Activated T-helper 2 cell treated with anti-CD3 and anti-CD28 coated beads, Interferon-gamma antibody, Interleukin-2, Interleukin-4, amounts not matched to agents 10 μg/mL and 5 μg/mL and 100 μg/mL, durations not matched to agents 14 hours and 24 hours and 36 hours (primary cell): ENCODE measurements at regions not wholly inside any gene's neighbourhood (a gene's known extent, or its start where the extent isn't known, plus 50 kb on each side); places are given as distances from the start of the nearest gene placed in this dataset.

Experiments used
- DNase-seq: peaks from one replicate; pipeline ENCODE4 v3.0.0; 2021; ENCODE audit warnings: low spot score
- H3K27ac Mint-ChIP-seq: one replicate; pipeline ENCODE4 v1.8.0; 2021; ENCODE audit warnings: mixed read lengths
- H3K27me3 Mint-ChIP-seq: one replicate; pipeline ENCODE4 v1.8.0; 2021; ENCODE audit warnings: low read depth, mixed read lengths
- H3K36me3 Mint-ChIP-seq: one replicate; pipeline ENCODE4 v1.8.0; 2021; ENCODE audit warnings: low read depth, mixed read lengths
- H3K4me1 Mint-ChIP-seq: one replicate; pipeline ENCODE4 v1.8.0; 2021; ENCODE audit warnings: low read depth, mixed read lengths
- H3K4me3 Mint-ChIP-seq: one replicate; pipeline ENCODE4 v1.8.0; 2021; ENCODE audit warnings: low read depth, mild to moderate bottlenecking, moderate library complexity, mixed read lengths
- H3K9me3 Mint-ChIP-seq: one replicate; pipeline ENCODE4 v1.8.0; 2021; ENCODE audit warnings: mixed read lengths
- intact Hi-C: fragments of 100-400 bp; cut with micrococcal nuclease; formaldehyde crosslinking; loops from one replicate; pipeline ENCODE4 v1.15.1; 2023

DNA sequence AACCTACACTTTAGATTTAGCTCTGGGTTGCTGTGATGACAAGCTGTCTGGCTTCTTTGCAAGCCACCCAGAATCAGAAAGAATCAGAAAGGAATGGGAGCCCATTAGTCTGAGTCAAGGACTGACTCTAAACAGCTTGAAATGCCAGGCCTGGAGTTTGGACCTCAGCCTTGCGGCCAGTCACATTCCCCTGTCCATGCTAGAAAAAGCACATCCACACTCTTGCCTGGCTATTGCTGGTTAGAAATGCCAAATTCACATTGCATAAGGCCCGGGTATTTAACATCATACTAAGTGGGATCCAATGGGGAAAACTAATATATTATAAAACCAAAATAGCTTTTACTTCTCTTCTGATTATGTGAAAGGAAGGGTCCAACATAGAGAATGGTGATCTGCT lies 756.8 kb upstream of the KLHL29 start:
- Mint-ChIP-seq H3K4me1 (no peaks in the 10 kb centered on the region), H3K36me3 (no peaks in the 10 kb centered on the region), H3K4me3 (no peak overlapping the region), H3K27ac (no peak overlapping the region), H3K27me3 (no peaks in the 10 kb centered on the region), H3K9me3 (peaks cover 14% of the 10 kb centered on the region)
- intact Hi-C loops = no loop called here
- no peak for DNase-seq

DNA sequence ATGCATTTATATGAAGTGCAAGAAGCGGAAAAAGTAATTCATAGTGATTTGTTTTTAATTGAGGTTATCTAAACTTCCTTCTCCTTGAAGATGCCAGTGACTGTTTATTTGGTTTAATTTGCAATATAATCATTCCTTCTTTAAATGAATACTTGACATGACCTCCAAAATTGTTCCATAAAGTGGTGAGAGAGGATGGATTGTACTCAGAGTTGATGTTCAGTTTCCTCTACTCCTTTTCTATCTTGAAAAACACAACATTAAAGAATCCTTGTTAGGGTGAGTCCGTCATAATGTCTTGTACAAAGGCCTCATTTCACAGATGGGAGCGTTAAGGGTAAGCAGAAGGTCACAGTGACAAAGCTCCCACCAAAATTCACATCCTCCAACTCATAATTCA lies 756.1 kb upstream of the KLHL29 start:
- no peak for DNase-seq
- Mint-ChIP-seq H3K4me3 (no peak overlapping the region), H3K27ac (no peak overlapping the region), H3K36me3 (no peaks in the 10 kb centered on the region), H3K9me3 (peaks cover 14% of the 10 kb centered on the region), H3K4me1 (no peaks in the 10 kb centered on the region), H3K27me3 (no peaks in the 10 kb centered on the region)
- intact Hi-C loops = no loop called here

DNA sequence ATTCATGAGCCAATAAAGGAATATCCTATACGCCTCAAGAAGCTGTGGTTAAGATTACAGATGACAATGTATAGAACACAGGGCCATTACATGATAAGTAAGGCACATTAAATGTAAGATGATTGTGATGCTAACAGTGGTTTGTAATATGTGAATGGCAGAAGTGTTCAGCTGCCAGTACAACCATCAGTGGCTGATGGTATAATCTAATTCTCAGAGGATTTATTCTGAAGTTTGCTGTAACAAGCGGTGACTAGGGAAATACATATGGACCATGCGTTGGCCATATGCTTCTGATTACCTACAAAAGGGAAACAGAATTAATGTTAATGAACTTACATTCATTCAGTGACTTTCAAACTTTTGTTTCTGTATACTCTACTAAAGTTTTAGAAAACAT lies 750.8 kb upstream of the KLHL29 start:
- H3K36me3 Mint-ChIP-seq = no peaks in the 10 kb centered on the region
- intact Hi-C loops = no loop called here
- no peak for DNase-seq
- H3K4me3 Mint-ChIP-seq = no peak overlapping the region
- H3K27me3 Mint-ChIP-seq = no peaks in the 10 kb centered on the region
- H3K27ac Mint-ChIP-seq = no peak overlapping the region
- peaks cover 4% of the 10 kb centered on the region for H3K9me3 Mint-ChIP-seq
- no peaks in the 10 kb centered on the region for H3K4me1 Mint-ChIP-seq

DNA sequence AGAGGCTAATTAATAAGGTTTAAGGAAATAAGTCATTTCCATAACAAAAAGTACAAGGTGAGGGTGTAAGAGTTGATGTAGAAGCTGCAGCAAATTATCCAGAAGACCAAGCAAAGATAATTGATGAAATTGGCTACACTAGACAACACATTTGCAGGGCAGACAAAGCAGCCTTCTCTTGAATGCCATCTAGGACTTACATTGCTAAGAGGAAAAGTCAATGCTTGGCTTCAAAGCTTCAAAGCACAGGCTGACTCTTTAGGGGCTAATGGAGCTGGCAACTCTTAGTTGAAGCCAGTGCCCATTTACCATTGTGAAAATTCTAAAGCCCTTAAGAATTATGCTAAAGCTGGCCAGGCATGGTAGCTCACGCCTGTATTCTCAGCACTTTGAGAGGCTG lies 728.6 kb upstream of the KLHL29 start:
- H3K36me3 Mint-ChIP-seq = no peaks in the 10 kb centered on the region
- no peak overlapping the region for H3K27ac Mint-ChIP-seq
- peaks cover 13% of the 10 kb centered on the region for H3K9me3 Mint-ChIP-seq
- no peak for DNase-seq
- H3K4me3 Mint-ChIP-seq = no peak overlapping the region
- intact Hi-C loops = no loop called here
- no peaks in the 10 kb centered on the region for H3K4me1 Mint-ChIP-seq
- H3K27me3 Mint-ChIP-seq = no peaks in the 10 kb centered on the region

DNA sequence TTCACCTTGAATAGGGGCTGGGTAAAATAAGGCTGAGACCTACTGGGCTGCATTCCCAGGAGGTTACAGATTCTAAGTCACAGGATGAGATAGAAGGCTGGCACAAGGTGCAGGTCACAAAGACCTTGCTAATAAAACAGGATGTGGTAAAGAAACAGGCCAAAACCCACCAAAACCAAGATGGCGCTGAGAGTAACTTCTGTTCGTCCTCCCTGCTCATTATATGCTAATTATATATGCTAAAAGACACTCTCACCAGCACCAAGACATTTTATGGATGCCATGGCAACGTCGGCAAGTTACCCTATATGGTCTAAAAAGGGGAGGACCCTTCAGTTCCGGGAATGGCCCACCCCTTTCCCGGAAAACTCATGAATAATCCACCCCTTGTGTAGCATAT lies 711.5 kb upstream of the KLHL29 start:
- no peak for DNase-seq
- H3K4me3 Mint-ChIP-seq = no peak overlapping the region
- no peaks in the 10 kb centered on the region for H3K27me3 Mint-ChIP-seq
- no peaks in the 10 kb centered on the region for H3K4me1 Mint-ChIP-seq
- no peak overlapping the region for H3K27ac Mint-ChIP-seq
- intact Hi-C loops = no loop called here
- H3K36me3 Mint-ChIP-seq = no peaks in the 10 kb centered on the region
- no peaks in the 10 kb centered on the region for H3K9me3 Mint-ChIP-seq

DNA sequence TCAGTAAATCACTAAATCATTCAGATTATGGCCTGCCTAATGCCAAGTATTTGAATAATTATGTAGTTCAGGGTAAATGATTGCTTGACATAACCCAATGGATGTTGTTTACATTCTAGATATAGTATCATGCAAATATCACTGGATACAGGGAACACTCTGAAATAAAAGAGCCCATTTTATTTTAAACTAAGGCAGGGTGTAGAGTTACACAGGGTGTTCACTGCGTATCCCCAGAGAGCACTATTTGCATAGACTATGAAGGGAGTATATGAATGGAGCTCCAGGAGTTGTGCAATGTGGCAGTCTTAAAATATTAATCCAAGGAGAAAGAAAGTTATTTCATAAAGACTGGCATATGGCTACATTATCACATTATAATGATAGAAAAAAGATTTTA lies 701.1 kb upstream of the KLHL29 start:
- intact Hi-C loops = no loop called here
- H3K4me1 Mint-ChIP-seq = no peaks in the 10 kb centered on the region
- H3K27ac Mint-ChIP-seq = no peak overlapping the region
- no peak overlapping the region for H3K4me3 Mint-ChIP-seq
- no peaks in the 10 kb centered on the region for H3K9me3 Mint-ChIP-seq
- H3K36me3 Mint-ChIP-seq = no peaks in the 10 kb centered on the region
- DNase-seq = no peak
- no peaks in the 10 kb centered on the region for H3K27me3 Mint-ChIP-seq

DNA sequence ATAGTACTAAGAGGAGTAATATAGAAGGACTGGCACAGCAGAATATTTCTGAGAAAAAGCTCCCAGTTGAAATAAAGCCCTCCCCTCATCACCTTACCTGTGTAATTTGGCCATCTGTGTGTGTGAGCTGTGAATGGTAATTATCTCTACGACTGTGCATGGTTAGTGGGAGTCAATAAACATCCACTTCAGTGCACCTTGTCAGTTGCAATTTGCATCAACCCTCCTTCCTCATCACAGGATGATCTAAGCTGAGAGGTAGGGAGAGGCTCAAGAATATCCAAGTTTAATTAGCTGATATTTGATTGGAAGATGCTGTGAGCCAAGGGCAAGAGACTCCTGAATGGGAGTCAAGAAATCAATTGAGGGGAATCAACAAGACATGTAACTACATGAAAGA lies 694.9 kb upstream of the KLHL29 start:
- Mint-ChIP-seq H3K4me1 (no peaks in the 10 kb centered on the region), H3K27ac (no peak overlapping the region), H3K4me3 (no peak overlapping the region), H3K9me3 (no peaks in the 10 kb centered on the region), H3K36me3 (no peaks in the 10 kb centered on the region), H3K27me3 (no peaks in the 10 kb centered on the region)
- DNase-seq = no peak
- intact Hi-C loops = no loop called here

DNA sequence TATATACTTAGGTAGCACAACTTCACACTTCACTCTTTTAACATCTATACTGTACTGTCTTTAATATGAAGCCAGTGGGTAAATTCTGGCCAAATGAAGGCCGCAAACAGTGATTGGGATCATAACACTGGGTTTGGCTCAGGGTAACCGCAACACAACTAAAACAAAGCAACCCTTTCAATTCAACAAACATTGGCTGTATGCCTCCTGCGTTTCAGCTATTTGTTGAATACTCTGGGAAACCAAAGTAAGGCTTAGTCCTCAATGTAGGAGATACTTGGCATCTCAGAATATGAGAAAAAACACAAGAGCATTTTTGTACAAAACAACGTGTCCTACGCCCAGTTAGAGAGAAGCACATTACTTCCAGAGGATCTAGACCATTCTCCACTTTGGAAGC lies 693.3 kb upstream of the KLHL29 start:
- Mint-ChIP-seq H3K9me3 (no peaks in the 10 kb centered on the region), H3K36me3 (no peaks in the 10 kb centered on the region), H3K4me1 (no peaks in the 10 kb centered on the region)

DNA sequence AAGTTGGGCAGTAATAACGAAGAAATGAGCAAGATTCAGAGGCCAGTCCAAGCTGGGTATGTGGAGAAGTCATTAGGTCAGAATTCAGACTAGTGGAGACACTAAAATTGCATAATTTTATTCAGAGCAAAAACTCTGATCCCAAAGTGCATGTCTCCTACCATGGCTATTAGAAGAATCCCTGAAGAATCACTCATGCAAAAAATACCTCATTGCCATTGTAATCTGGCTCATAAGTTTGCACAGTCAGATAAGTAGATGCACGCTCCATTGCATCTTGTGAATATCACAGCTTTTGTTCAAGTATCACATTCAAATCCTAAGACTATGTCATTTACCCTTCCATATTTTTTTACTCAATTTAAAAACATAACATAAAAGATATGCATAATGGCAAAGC lies 692.2 kb upstream of the KLHL29 start:
- Mint-ChIP-seq H3K27me3 (no peaks in the 10 kb centered on the region), H3K36me3 (no peaks in the 10 kb centered on the region), H3K27ac (no peak overlapping the region), H3K4me3 (no peak overlapping the region), H3K9me3 (no peaks in the 10 kb centered on the region), H3K4me1 (no peaks in the 10 kb centered on the region)
- intact Hi-C loops = no loop called here
- no peak for DNase-seq

More for the DNA sequence above, 693.3 kb upstream of the KLHL29 start:
- no peak for DNase-seq
- Mint-ChIP-seq H3K27me3 (no peaks in the 10 kb centered on the region), H3K27ac (no peak overlapping the region), H3K4me3 (no peak overlapping the region)
- intact Hi-C loops = no loop called here

DNA sequence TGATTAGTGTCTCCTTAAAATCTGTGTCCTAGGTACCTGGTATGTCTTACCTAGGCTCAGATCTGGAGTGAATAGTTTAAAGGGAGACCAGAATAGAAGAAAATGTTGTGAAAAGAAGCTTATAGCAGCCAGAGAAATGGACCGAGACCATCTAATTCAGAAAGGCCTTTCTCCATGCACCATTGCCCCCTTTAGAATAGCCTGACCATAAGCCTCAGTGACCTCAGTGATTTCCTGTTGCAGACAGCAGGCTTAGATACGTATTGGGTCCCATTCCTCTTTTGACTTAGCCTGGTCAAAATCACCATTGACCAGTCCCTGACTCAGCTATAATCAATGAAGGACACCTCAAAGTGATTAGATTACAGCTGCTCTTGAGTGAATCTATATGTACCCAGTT lies 690.7 kb upstream of the KLHL29 start:
- no peak overlapping the region for H3K4me3 Mint-ChIP-seq
- H3K27me3 Mint-ChIP-seq = no peaks in the 10 kb centered on the region
- no peak for DNase-seq
- no peaks in the 10 kb centered on the region for H3K36me3 Mint-ChIP-seq
- H3K4me1 Mint-ChIP-seq = no peaks in the 10 kb centered on the region
- intact Hi-C loops = no loop called here
- H3K9me3 Mint-ChIP-seq = no peaks in the 10 kb centered on the region
- no peak overlapping the region for H3K27ac Mint-ChIP-seq

DNA sequence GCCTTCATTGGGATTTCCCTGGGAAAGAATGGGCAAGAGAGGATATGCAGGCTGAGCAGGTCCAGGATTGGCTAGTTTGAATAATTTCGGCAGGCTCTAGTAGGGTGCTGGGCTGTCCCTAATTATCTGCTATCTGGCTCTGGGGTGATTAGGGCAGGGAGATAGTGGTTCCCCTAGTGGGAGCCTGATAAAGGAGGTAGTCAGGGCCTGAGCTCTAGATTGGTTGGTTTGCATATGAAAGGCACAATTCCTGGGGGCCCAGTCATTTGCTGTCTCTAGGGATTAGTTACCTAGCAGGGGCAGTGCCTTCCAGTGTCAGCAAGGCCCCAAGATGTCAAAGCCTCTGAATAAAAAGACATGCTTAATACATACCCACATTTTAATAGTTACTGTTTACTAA lies 690.1 kb upstream of the KLHL29 start:
- no peaks in the 10 kb centered on the region for H3K9me3 Mint-ChIP-seq
- no peak for DNase-seq
- H3K27ac Mint-ChIP-seq = no peak overlapping the region
- H3K4me1 Mint-ChIP-seq = no peaks in the 10 kb centered on the region
- H3K4me3 Mint-ChIP-seq = no peak overlapping the region
- intact Hi-C loops = no loop called here
- H3K36me3 Mint-ChIP-seq = no peaks in the 10 kb centered on the region
- no peaks in the 10 kb centered on the region for H3K27me3 Mint-ChIP-seq

DNA sequence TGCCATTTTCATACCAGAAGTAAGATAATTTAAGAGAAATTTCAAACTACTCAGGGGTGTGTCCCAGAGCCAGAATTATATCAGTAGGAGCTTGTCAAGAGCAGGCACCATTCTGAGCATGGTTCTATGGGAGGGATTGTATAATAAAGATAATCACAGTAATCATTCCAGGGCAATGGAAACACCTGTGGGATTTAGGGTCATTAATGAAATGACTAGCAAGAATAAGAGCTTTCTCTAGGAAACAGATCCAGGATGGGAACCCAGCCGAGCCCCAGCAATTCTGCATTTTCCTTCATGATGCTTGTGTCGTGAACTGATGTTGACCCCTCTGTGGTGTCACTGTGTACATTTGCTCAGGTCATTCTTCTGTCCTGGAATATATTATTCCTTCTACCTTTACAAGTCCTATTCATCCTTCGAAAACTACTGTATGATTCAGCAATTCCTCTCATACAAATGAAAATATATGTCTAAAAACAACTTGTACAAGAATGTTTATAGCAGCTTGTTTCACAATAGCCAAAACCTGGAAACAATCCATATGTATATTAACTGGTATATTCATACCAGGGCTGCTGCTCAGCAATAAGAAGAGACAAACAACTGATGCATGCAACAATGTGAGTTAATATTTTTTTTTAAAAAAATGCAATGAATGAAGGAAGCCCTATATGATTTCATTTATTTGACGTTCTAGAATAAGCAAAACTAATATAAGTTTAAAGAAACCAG lies 687.8 kb upstream of the KLHL29 start:
- Mint-ChIP-seq H3K36me3 (no peaks in the 10 kb centered on the region), H3K9me3 (no peaks in the 10 kb centered on the region), H3K4me3 (no peak overlapping the region), H3K27ac (no peak overlapping the region), H3K4me1 (no peaks in the 10 kb centered on the region), H3K27me3 (no peaks in the 10 kb centered on the region)
- DNase-seq = no peak
- intact Hi-C loops = no loop called here

DNA sequence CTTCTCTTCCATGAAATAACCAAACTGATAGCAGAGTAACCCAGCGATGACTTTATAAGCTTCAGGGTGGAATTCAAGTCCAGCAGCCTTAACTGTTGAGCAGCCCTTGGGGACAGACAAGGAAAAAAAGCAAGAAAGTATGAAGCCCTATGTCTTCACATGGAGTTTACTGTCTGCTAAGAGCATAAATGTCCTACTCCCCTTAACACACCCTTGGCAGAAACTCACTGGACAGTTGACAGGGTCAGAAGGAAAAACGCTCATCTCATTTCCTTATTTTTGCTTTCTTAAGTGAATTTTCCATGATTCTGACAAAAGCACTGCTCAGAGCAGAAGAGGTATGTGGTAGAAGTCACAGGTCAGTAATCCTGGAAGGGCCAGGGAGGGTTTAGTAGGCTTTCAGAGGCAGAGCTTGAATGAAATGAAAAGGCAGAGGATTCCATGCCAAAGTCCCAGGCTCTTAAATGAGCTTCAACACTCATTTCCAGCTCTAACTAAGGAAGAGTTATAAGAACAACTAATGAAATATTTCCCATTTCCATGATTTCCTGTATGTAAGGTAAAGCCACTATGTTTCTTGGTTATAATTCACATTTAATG lies 683.3 kb upstream of the KLHL29 start:
- H3K4me1 Mint-ChIP-seq = no peaks in the 10 kb centered on the region
- no peak overlapping the region for H3K27ac Mint-ChIP-seq
- H3K9me3 Mint-ChIP-seq = no peaks in the 10 kb centered on the region
- DNase-seq = no peak
- H3K27me3 Mint-ChIP-seq = no peaks in the 10 kb centered on the region
- intact Hi-C loops = no loop called here
- H3K4me3 Mint-ChIP-seq = no peak overlapping the region
- no peaks in the 10 kb centered on the region for H3K36me3 Mint-ChIP-seq
